ENCODE measurements at regions not wholly inside any gene's neighbourhood (a gene's known extent, or its start where the extent isn't known, plus 50 kb on each side); places are given as distances from the start of the nearest gene placed in this dataset.

DNA sequence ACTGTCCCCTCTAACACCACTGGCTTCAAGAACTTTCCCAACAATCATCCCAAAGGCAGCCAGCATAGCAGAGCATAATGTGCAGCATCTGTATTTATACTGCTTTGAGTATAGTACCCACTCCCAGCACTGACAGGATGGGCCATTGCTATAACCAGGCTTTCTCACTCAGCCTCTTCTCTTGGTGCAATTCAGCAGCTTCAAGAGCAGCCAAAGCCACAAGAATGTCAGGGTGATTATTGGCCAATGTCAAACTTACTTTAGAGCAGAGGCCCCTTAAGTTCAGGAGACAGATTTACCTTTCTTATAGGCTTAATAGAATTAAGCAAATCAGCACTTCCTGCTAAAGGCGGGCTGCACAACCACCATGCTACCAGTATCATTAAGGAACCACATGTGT, 232.4 kb upstream of the RSPO3 start:
- Histone ChIP-seq H3K79me1 (ENCODE audit: low read depth in 1 of 2, low read length in 2 of 2) (no peaks in the 10 kb centered on the region), H2AK9ac (replicated peaks; ENCODE audit: low read depth, low read length, poor library complexity) (no peak overlapping the region), H4K5ac (ENCODE audit: low read depth, low read length) (no peak overlapping the region), H2BK5ac (ENCODE audit: low read depth, low read length, poor library complexity, severe bottlenecking) (no peak overlapping the region), H3K9ac (ENCODE audit: low read depth, low read length) (no peak overlapping the region), H3K14ac (replicated peaks; ENCODE audit: low read depth, low read length) (no peak overlapping the region), H3K36me3 (ENCODE audit: control insufficient read depth, insufficient read depth, low read length) (no peaks in the 10 kb centered on the region), H2AFZ (replicated peaks; ENCODE audit: low read length, poor library complexity) (no peak overlapping the region), H2AK5ac (ENCODE audit: low read depth, low read length) (no peak overlapping the region), H3K4me3 (ENCODE audit: insufficient read depth, low read depth, low read length) (no peak overlapping the region), H2BK15ac (ENCODE audit: low read depth, low read length) (no peak overlapping the region), H3K27ac (ENCODE audit: insufficient read depth, low read length) (no peak overlapping the region), H3K4ac (ENCODE audit: low read depth, low read length) (no peak overlapping the region), H3K4me1 (ENCODE audit: control insufficient read depth, insufficient read depth, low read length) (no peaks in the 10 kb centered on the region), H3K4me2 (ENCODE audit: low read depth, low read length) (no peak overlapping the region), H4K91ac (ENCODE audit: insufficient read depth, low read depth, low read length) (no peak overlapping the region), H3K27me3 (ENCODE audit: control insufficient read depth, insufficient read depth, low read length) (no peaks in the 10 kb centered on the region), H3K56ac (ENCODE audit: extremely low read depth, insufficient read depth, low read length) (no peak overlapping the region), H3K9me3 (ENCODE audit: control insufficient read depth, insufficient read depth, low read length) (no peaks in the 10 kb centered on the region), H3K18ac (ENCODE audit: low read depth, low read length) (no peak overlapping the region), H4K20me1 (ENCODE audit: insufficient read depth, low read length) (no peaks in the 10 kb centered on the region), H2BK120ac (ENCODE audit: low read depth, low read length) (no peak overlapping the region), H3K9me1 (ENCODE audit: insufficient read depth, low read length) (no peaks in the 10 kb centered on the region), H2BK20ac (ENCODE audit: low read depth, low read length) (no peak overlapping the region), H3K23ac (ENCODE audit: low read depth, low read length) (no peak overlapping the region), H4K8ac (ENCODE audit: low read depth in 2 of 2, low read length in 2 of 2) (no peak overlapping the region)
- no TSS peak for BruUV-seq (replicated peaks)
- DNase-seq (no peak), ATAC-seq (ENCODE audit: low read depth) (no peak)
- POLR2A ChIA-PET (ENCODE audit: unreplicated experiment), result no interaction called here
- intact Hi-C loops (cut with micrococcal nuclease), result no loop called here
- WGBS, 2 experiments (ENCODE audit: extremely low coverage in 2 of 2, insufficient read length in 1 of 2), result no CpG with 5 or more reads among the region's 1 CpG
- CTCF ChIA-PET, result no interaction called here
- TF ChIP-seq CEBPB (IDR thresholded peaks at IDR 0.05; ENCODE audit: low read depth, low read length), result no peak
- TF ChIP-seq NFE2L2 (IDR thresholded peaks at IDR 0.05; ENCODE audit: low read depth, low read length), result no peak
- no peak for TF ChIP-seq RCOR1 (IDR thresholded peaks at IDR 0.05; ENCODE audit: insufficient replicate concordance, low read length)
- TF ChIP-seq MAFK (IDR thresholded peaks at IDR 0.05; ENCODE audit: low read depth, low read length), result no peak
- TF ChIP-seq, protein P1, sequence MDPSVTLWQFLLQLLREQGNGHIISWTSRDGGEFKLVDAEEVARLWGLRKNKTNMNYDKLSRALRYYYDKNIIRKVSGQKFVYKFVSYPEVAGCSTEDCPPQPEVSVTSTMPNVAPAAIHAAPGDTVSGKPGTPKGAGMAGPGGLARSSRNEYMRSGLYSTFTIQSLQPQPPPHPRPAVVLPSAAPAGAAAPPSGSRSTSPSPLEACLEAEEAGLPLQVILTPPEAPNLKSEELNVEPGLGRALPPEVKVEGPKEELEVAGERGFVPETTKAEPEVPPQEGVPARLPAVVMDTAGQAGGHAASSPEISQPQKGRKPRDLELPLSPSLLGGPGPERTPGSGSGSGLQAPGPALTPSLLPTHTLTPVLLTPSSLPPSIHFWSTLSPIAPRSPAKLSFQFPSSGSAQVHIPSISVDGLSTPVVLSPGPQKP (IDR thresholded peaks at IDR 0.05; ENCODE audit: borderline replicate concordance, low read depth, low read length), result no peak
- TF ChIP-seq MXI1 (IDR thresholded peaks at IDR 0.05; ENCODE audit: borderline replicate concordance, low read depth, low read length), result no peak
- no peak for TF ChIP-seq CHD1 (IDR thresholded peaks at IDR 0.05; ENCODE audit: low read depth, low read length)
- TF ChIP-seq, protein P2, sequence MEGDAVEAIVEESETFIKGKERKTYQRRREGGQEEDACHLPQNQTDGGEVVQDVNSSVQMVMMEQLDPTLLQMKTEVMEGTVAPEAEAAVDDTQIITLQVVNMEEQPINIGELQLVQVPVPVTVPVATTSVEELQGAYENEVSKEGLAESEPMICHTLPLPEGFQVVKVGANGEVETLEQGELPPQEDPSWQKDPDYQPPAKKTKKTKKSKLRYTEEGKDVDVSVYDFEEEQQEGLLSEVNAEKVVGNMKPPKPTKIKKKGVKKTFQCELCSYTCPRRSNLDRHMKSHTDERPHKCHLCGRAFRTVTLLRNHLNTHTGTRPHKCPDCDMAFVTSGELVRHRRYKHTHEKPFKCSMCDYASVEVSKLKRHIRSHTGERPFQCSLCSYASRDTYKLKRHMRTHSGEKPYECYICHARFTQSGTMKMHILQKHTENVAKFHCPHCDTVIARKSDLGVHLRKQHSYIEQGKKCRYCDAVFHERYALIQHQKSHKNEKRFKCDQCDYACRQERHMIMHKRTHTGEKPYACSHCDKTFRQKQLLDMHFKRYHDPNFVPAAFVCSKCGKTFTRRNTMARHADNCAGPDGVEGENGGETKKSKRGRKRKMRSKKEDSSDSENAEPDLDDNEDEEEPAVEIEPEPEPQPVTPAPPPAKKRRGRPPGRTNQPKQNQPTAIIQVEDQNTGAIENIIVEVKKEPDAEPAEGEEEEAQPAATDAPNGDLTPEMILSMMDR (conservative IDR thresholded peaks at IDR 0.05; ENCODE audit: low read depth, low read length), result no peak
- TF ChIP-seq FOS (IDR thresholded peaks at IDR 0.05; ENCODE audit: low read depth, low read length), result no peak
- TF ChIP-seq MAZ (IDR thresholded peaks at IDR 0.05; ENCODE audit: borderline replicate concordance, low read depth, low read length), result no peak
- no peak for TF ChIP-seq SMC3 (IDR thresholded peaks at IDR 0.05; ENCODE audit: low read depth, low read length)
- no peak for TF ChIP-seq RFX5 (IDR thresholded peaks at IDR 0.05; ENCODE audit: low read depth, low read length)
- TF ChIP-seq, protein P3, sequence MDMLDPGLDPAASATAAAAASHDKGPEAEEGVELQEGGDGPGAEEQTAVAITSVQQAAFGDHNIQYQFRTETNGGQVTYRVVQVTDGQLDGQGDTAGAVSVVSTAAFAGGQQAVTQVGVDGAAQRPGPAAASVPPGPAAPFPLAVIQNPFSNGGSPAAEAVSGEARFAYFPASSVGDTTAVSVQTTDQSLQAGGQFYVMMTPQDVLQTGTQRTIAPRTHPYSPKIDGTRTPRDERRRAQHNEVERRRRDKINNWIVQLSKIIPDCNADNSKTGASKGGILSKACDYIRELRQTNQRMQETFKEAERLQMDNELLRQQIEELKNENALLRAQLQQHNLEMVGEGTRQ (IDR thresholded peaks at IDR 0.05; ENCODE audit: low read depth, low read length), result no peak
- no peak for TF ChIP-seq POLR2A (IDR thresholded peaks at IDR 0.05; ENCODE audit: low read depth, low read length)
- no peak for TF ChIP-seq BHLHE40 (IDR thresholded peaks at IDR 0.05; ENCODE audit: low read depth, low read length)
- no peak for TF ChIP-seq RAD21 (IDR thresholded peaks at IDR 0.05; ENCODE audit: low read length)
- in situ Hi-C loops (cut with MboI; ENCODE audit: low sequenced_read_pairs), result no loop called here
- dilution Hi-C loops (cut with HindIII; ENCODE audit: low sequenced_read_pairs, unreplicated experiment), result no loop called here
